Lower lobe of right lung (tissue), 2 donors: ENCODE measurements at regions not wholly inside any gene's neighbourhood (a gene's known extent, or its start where the extent isn't known, plus 50 kb on each side); places are given as distances from the start of the nearest gene placed in this dataset.
A peak's percentile ranks its signal among the peaks of the same experiment; 100 is the strongest.

Experiments
- ATAC-seq, 2 donors: fragments of 200-7000 bp; cut with Tn5 transposase; one replicate each; pipeline ENCODE4 v1.9.1; 2020 to 2022; ENCODE audit warnings: mild to moderate bottlenecking in 2 of 2, moderate library complexity in 2 of 2
- DNase-seq: peaks from one replicate; pipeline ENCODE4 v3.0.0-alpha.2; 2020
- H3K27ac ChIP-seq: fragments of 200-600 bp; one replicate; pipeline ENCODE4 v1.8.0; 2022
- H3K27me3 ChIP-seq: fragments of 200-600 bp; one replicate; pipeline ENCODE4 v1.8.0; 2022; ENCODE audit warnings: low read depth
- H3K36me3 ChIP-seq: fragments of 200-600 bp; one replicate; pipeline ENCODE4 v1.8.0; 2022; ENCODE audit warnings: mild to moderate bottlenecking
- H3K4me1 ChIP-seq: fragments of 200-600 bp; one replicate; pipeline ENCODE4 v1.8.0; 2022
- H3K4me3 ChIP-seq: fragments of 200-600 bp; one replicate; pipeline ENCODE4 v1.8.0; 2022; ENCODE audit warnings: mild to moderate bottlenecking
- H3K9me3 ChIP-seq: fragments of 200-600 bp; one replicate; pipeline ENCODE4 v1.8.0; 2022
- intact Hi-C: fragments of 100-400 bp; cut with DNase I; formaldehyde crosslinking; loops from one replicate; pipeline ENCODE4 v1.11.0; 2022
- TF ChIP-seq, protein P1 (sequence below): fragments of 200-600 bp; IDR thresholded peaks from one replicate; pipeline ENCODE4 v1.8.0; 2022; ENCODE audit warnings: antibody characterized with exemption, mild to moderate bottlenecking
- donor health status: DM: no; HTN: yes; CAD: no; lungs with severe emphysema.

DNA sequence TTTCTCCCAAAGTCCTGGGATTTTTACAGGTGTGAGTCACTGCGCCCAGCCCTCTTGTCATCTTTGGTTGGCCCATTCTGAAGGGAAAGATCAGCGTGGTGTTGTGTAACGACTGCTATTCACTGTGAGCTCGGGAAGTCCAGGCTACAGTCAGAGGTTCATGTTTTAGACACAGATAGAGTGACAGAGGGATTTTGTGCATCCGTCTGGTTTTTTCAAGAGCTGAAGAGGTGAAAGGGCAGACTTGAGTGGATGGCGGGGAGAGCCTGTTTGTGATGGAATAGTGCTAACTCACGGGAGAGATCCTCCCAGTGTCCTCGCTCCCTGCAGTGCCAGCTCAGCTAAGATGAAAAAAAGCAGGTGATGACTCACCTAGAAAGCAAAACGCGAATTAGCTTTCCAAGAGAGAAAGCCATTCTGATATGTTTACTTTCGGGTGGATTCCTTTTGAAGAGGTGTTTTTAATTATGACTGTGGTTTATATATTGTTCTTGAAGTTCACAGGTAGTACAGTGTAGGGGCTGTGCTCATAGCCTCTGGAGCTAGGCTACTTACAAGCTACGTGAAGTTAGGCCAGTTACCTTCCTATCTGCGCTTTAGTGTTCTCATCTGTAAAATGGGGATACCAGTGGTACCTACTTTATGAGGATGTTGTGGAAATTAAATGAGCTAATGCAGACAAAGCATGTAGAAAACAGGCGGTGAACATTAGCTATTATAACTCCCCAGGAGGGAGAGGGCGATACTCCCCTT lies 67.2 kb downstream of the C11orf91 start:
- Histone ChIP-seq H3K4me1 (no peaks in the 10 kb centered on the region), H3K27me3 (peaks cover 3% of the 10 kb centered on the region), H3K27ac (no peak overlapping the region), H3K9me3 (no peaks in the 10 kb centered on the region), H3K4me3 (no peak overlapping the region), H3K36me3 (no peaks in the 10 kb centered on the region)
- TF ChIP-seq, protein P1, sequence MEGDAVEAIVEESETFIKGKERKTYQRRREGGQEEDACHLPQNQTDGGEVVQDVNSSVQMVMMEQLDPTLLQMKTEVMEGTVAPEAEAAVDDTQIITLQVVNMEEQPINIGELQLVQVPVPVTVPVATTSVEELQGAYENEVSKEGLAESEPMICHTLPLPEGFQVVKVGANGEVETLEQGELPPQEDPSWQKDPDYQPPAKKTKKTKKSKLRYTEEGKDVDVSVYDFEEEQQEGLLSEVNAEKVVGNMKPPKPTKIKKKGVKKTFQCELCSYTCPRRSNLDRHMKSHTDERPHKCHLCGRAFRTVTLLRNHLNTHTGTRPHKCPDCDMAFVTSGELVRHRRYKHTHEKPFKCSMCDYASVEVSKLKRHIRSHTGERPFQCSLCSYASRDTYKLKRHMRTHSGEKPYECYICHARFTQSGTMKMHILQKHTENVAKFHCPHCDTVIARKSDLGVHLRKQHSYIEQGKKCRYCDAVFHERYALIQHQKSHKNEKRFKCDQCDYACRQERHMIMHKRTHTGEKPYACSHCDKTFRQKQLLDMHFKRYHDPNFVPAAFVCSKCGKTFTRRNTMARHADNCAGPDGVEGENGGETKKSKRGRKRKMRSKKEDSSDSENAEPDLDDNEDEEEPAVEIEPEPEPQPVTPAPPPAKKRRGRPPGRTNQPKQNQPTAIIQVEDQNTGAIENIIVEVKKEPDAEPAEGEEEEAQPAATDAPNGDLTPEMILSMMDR: no peak
- intact Hi-C loops: no loop called here
- DNase-seq (no peak), ATAC-seq (peak in 1 of 2 donors; percentile 45)

DNA sequence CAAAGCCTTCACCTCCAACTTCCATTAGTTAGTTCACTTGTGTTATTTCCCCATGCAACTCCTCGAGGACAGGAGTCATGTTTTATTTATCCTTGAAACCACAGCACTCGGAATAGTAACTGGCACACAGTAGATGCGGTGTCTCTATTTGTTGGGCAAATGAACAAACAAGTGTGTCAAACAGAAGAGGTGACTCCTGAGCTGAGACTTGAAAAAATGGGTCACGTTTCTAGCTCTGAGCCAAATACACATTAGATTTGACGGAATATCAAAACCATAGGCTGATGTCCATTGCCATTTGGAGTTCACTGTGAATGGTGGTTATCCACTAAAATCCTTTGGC lies 68.9 kb downstream of the C11orf91 start:
- intact Hi-C loops: no loop called here
- no peak overlapping the region for H3K27ac ChIP-seq
- no peak for DNase-seq
- no peaks in the 10 kb centered on the region for H3K36me3 ChIP-seq
- H3K4me1 ChIP-seq: no peaks in the 10 kb centered on the region
- peaks cover 3% of the 10 kb centered on the region for H3K27me3 ChIP-seq
- ATAC-seq: no peak
- TF ChIP-seq, protein P1: no peak
- no peaks in the 10 kb centered on the region for H3K9me3 ChIP-seq
- no peak overlapping the region for H3K4me3 ChIP-seq

GRCh38 chr11:33630936-33631748 lies 69.5 kb downstream of the C11orf91 start:
- H3K4me1 ChIP-seq: no peaks in the 10 kb centered on the region
- ATAC-seq: peak in 1 of 2 donors; percentile 19
- intact Hi-C loops: no loop called here
- no peaks in the 10 kb centered on the region for H3K36me3 ChIP-seq
- no peak overlapping the region for H3K27ac ChIP-seq
- no peak for DNase-seq
- H3K4me3 ChIP-seq: no peak overlapping the region
- TF ChIP-seq, protein P1: no peak
- no peaks in the 10 kb centered on the region for H3K9me3 ChIP-seq
- H3K27me3 ChIP-seq: peaks cover 3% of the 10 kb centered on the region

DNA sequence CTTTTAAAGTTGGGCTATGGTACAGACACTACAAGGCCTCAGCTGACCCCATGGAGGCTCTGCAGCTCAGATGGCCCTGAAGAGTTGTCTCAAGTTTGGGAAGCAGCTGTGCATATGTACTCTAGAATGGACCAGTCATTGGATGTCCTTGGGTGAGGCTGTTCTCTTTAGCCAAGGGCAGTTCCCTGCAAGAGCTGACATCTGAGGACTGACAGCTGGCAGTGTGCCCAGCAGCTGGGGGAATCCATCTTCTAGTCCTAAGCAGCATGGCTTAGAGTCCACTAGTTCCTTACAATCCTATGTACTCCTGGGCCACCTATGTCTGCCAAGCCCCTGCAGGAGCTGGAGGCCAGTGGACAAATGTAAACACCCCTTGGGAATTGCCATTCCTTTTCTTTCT lies 76.5 kb downstream of the C11orf91 start:
- Histone ChIP-seq H3K27me3 (no peaks in the 10 kb centered on the region), H3K27ac (no peak overlapping the region), H3K36me3 (no peaks in the 10 kb centered on the region), H3K9me3 (no peaks in the 10 kb centered on the region), H3K4me3 (no peak overlapping the region), H3K4me1 (no peaks in the 10 kb centered on the region)
- DNase-seq (no peak), ATAC-seq (no peak)
- TF ChIP-seq, protein P1: no peak
- intact Hi-C loops: no loop called here

GRCh38 chr11:33622806-33623205 lies 77.8 kb downstream of the C11orf91 start:
- no peak overlapping the region for H3K27ac ChIP-seq
- intact Hi-C loops: no loop called here
- DNase-seq (no peak), ATAC-seq (no peak)
- TF ChIP-seq, protein P1: no peak
- H3K4me1 ChIP-seq: no peaks in the 10 kb centered on the region
- H3K36me3 ChIP-seq: no peaks in the 10 kb centered on the region
- no peaks in the 10 kb centered on the region for H3K27me3 ChIP-seq
- no peak overlapping the region for H3K4me3 ChIP-seq
- no peaks in the 10 kb centered on the region for H3K9me3 ChIP-seq
